Kidney tubule cell (primary cell): ENCODE measurements at regions not wholly inside any gene's neighbourhood (a gene's known extent, or its start where the extent isn't known, plus 50 kb on each side); places are given as distances from the start of the nearest gene placed in this dataset.

Source experiments
- DNase-seq: peaks from one replicate; pipeline ENCODE4 v3.0.0-alpha.2; 2018; ENCODE audit warnings: low spot score

DNA sequence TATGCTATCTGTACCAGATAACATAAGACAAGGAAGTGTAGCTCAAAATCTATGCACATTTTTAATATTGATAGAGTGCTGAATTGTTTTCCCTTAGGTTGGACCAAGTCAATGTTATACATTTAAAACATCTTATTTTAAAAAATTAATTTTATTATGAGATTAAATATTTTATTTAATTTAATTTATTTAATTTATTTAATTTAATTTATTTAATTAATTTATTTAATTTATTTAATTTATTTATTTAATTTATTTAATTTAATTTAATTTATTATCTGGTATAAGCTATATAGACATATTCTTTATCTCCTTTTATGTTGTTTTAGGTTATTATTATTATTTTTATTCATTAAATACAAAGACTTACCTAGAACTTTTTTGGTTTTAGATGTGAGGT, 551.7 kb upstream of the LRRTM1 start:
- no peak for DNase-seq

DNA sequence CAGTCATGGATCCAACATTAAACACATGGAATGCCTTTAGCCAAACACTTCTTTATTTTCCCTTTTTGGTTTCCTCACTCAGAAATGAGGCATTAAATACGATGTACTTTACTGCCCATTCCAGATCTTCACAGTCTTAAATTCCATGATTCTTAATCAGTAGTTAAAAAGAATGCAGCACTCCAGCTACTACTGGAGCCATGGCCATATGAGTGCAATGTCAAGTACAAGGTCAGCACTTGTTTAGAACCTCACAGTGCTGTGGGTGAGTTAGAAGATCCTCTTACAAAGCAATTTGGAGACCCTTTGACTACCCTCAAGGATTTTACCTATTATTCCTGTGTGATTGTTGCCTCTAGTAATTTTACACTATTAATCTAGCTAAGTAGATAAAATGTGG, 550.3 kb upstream of the LRRTM1 start:
- no peak for DNase-seq

DNA sequence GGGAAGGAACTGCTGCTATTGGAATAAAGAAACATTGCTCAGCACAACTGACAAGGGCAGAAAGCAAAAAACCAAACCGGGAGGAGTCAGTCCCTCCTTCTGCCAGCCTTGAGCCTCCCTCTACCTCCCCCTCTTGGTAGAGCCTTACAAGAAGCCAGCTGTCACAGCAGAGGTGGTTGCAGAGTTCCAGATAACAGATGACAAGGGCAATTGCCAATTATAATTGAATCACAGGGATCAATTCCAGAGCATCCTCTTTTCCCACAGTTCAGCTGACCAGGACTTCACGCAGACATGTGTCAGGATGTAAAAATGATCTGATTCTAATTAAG, 548.2 kb upstream of the LRRTM1 start:
- DNase-seq = no peak

DNA sequence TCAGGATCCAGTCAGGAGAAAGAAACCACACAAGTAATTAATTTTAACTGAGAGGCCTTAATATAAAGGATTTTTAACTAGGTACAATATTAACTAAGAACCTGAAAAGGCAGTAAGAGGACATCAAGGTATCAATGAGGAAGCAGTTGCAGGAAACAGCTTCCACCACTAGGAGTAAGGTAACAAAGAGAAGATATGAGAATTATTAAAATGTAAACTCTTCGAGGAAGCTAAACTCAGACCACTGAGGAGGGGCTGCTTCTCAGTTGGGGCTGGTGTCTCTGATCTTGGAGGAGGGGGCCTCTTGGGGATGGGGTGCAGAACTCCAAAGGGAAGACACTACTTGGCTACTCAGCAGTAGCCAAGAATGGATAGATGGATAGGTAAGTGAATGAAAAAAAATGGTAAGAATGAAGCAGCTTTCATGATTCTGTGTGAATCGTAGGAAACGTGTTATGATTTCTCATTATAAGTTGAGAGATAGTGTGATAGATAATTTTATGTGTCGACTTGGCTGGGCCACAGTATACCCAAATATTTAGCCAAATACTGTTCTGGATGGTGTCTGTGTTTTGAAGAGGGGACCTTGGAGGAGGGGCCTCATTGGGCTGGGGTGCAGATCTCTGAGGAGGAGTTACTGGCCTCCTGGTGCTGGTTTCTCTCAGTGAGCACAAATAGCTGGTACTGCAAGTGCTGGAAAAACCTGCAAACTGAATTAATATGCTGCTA, 547.7 kb upstream of the LRRTM1 start:
- no peak for DNase-seq

DNA sequence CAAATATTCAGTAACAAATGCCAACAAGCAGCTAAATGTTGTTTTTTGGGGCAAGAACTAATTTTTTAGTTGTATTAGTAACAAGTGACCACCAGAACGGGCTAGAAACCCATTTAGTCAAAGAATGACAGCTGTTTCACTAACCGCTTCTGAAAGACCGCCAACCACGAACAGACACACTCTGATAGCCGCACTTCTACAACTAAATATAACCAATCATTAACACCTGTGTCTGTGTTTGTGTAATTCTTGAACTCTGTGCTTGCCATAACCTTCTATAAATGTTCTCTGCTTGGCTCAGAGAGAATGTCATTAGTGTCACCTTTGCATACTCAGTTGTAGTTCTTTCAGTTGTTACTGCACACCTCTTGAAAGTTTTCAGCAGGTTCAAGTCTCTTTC, 526.3 kb upstream of the LRRTM1 start:
- no peak for DNase-seq

DNA sequence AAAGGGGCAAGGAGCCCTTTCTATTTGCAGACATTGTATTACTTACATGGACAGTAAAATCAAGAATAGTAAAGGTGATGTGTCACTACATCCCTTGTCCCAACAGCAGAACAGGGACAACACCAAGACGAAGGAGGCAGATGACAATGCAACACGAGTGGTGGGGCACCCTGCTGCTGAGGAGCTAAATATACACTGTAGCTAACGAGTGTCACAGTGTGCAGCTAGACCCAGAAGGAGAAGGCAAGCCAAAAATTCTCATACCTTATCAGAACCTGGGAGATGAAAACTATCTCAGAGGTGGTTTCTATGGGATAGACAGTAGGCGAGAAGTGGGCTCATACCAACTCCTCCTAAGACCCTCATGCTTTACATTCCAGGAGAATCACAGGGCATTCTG, 518.4 kb upstream of the LRRTM1 start:
- no peak for DNase-seq

DNA sequence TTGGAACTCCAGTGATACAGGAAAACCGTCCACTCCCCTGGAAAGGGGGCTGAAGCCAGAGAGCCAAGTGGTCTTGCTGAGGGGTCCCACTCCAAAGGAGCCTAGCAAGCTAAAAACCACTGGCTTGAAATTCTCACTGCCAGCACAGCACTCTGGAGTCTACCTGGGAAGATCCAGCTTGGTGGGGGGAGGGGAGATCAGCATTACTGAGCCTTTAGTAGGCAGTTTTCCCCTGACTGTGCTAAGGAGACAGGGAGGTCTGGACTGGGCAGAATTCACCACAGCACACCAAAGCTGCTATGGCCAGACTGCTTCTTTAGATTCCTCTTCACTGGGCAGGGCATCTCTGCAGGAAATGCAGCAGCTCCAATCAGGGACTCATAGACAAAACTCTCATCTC, 510.7 kb upstream of the LRRTM1 start:
- no peak for DNase-seq

DNA sequence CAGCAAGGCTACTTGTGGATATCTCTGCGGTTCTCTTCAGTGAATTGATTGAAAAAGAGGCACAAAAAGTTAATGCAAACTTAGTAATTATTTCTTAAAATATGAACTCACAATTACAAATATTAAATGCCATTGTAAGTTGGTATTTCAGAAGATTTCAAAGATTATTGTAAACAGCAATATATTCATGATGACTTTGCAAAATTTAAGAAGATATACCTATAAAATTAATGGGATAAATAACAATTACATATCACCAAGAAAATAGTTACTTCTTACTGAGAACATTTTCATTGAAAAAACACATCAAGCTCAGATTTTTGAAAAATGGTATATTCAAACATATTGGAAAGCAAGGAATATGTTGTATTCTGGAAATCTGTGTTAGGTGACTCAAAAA, 482.0 kb upstream of the LRRTM1 start:
- DNase-seq = no peak

DNA sequence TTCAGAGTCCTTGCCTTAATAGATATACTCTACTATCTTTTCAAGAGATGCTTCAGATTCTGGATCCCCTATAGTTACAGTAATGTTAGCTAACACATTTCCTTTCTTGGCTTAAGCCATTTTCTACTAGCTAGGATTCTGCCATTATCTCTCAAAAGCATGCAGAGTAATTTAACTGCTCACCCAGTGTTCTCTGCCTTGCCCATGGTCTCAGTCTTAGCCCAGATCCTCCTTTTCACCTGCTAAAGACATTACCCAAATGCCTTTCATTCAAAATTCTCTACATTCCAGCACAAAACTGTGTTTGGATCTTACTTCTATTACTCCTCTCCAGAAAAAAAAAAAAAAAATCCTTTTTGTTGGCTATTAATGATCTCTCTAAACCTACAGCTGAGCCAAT, 474.2 kb upstream of the LRRTM1 start:
- no peak for DNase-seq

DNA sequence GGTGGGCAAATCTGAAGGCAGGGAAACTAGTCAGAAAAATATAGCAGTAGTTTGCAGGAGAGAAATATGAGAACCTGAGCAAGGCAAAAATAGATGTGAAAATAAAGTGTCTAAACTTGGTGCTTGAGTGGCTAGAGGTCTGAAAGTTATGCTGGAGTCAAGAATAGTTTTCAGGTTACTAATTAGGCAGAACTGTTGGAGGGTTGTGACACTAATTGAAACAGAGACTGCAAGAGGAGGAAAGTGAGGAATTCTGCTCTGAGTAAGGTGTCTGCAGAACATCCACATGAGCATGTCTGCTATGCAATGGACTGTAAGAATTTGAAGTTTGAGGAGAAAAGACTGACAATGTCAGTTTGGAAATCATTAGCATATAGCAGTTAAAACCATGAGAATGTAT, 444.0 kb upstream of the LRRTM1 start:
- peak; percentile 15 for DNase-seq

DNA sequence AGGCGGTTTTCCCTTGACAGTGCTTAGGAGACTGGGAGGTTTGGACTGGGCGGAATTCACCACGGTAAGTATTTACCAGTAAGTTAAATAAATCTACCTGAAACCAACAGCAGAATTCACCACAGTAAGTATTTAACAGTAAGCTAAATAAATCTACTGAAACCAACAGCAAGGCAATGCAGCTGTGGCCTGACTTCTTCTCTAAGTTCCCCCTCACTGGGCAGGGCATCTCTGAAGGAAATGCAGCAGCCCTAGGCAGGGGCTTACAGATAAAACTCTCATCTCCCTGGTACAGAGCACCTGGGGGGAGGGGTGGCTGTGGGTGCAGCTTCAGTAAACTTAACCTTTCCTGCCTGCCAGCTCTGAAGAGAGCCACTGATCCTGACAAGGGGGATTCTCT, 432.5 kb upstream of the LRRTM1 start:
- no peak for DNase-seq

DNA sequence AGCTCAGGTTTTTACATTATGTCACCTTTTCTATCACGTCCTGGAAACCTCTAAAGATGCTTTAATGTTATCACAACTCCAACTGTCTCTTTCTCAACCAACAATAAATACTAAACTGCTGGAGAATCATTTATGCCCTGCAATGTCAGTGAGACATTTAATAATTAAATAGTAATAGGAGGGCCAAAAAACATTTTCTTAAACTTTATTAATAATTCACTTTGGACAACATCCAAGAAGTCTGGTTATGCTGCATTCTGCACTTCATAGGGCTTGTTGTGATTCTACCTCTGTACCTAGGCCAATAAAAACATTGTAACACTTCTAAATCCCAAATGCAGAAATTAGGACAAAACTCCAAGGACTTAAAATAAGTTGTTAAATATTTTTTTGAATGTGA, 420.4 kb upstream of the LRRTM1 start:
- no peak for DNase-seq

DNA sequence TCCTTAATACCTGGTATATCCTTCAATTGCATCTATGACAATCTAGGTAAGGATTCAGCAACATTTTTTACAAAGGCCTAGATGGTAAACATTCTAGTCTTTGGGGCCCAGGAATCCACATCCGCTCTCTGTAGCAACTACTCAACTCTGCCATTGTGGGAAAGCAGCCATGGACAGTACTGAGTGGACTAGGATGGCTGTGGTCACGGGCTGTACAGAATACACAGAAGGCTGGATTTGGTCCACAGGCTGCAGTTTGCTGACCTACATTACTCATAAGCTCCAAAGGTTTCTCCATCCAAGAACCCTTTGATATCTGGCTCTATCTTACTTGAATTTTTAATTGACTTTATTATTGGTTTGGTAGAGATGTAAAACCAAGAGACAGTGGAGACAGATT, 418.3 kb upstream of the LRRTM1 start:
- no peak for DNase-seq

DNA sequence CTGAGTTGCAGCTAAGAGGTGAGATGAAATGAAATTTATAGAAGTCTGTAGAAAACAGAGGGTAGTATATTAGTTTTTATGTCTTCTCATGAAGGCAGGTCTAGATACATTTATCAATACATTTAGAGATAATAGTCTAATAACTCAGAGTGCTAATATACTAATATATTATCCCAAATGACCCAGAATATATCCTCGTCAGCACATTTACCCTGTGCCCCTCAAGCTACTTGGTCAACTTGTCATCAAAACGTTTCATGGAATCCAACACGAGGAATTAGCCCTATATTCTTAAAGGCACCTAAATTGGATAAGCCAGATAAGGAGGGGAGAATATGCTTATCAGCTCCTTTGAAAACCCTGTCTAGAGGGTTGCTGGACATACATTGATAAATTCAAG, 415.1 kb upstream of the LRRTM1 start:
- no peak for DNase-seq

DNA sequence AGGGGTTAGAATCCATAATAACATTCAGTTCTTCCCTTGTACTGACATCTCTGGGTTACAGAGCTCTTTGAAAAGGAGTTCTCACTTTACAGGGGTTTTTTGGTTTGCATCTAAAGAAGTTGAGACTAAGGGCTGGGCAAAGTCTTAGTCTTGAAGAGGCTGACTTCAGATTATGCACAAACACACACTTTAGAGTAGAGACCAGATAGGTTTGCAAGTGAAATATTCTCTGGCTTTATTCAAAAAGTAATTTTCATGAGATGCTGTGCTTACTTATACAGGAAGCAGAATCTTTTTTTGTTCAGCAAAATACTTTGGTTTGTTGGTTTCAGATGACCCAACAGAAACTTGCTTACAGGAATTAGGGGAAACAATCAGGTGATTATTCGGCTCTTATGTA, 410.9 kb upstream of the LRRTM1 start:
- DNase-seq = no peak

DNA sequence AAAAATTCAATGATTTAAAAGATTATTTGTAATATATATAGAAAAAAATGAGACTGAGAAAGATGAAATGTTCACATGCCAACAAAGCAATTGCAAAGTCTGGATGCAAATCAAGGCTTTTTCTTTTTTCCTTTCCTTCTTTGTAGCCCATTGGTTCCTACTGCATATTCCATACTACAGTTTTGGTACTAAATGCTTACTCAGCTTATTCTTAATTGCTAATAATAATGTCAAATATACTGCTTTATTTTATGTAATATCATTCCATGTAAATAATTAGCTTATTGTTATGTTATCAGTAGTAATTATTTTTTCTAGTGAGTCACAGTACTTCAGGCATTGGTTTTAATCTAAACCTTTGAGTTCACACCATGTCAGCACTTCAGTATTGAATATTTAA, 407.4 kb upstream of the LRRTM1 start:
- no peak for DNase-seq

DNA sequence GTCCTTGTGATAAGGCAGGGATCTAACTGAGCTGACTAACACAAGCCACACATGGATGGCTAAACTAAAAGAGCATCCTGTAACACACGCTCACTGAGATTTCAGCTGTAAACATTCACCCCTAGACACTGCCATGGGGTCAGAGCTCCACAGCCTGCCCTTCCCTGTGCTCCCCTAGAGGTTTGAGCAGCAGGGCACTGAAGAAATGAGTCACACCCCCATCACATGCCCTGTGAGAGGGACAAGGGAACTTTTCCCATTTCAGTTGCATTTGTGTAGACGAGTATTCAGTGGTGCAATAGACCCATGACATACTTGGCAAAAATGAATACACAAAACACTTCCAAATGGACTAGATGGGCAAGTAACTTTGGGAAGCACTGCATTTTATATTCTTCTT, 402.4 kb upstream of the LRRTM1 start:
- no peak for DNase-seq

DNA sequence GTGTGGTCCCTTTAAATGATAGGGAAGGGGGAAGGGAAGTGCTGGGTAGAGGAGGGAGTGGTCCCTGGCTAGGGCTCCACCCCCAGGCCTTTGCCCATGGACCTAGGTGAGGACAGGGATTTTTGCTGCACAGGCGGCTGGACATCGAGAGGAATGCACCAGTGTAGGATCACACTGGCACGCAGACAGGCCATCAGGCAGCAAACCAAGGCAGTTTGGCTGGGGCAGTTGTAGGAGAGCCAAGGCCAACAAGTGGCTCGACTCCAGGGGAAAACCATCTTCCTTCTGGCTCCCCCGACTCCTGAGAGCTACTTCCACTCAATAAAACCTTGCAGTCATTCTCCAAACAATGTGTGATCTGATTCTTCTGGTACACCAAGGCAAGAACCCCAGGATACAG, 402.0 kb upstream of the LRRTM1 start:
- DNase-seq = no peak

DNA sequence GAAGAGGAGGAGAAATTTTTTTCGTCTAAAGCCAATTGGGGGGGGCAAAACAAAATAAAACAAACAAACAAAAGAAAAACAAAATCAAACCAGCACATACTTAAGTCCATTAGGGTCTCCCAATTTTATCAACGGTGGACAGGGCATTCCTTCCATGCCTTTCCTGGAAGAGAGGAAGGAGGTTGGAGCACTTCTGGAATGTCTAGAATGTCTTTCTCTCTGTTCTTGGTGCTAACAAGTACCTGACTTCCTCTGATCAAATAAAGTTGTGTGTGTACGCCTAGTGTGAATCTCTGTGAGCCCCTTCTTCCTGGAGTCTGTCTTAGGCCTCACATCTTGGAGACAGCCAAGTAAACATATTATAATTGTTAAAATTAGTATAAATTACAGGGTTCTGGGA, 399.0 kb upstream of the LRRTM1 start:
- no peak for DNase-seq

DNA sequence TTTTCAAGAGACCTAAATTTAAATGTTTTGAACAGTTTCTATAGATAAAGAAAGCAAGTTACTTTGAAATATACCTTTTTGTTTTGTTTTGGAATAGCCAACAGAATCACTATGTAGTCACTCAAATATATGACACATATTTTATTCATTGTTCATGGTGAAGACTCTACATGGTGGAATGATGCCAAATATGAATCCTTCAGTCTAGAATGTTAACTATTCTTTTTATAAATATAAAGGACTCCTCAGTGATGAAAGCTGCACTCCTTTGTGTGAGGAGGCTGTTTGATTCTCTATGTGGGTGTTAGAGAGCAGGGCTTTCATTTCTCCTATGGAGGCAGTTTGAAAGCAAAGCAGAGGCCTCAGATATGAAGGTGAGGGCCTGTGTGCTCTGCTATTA, 396.4 kb upstream of the LRRTM1 start:
- no peak for DNase-seq
